Liver (tissue), 8 donors: ENCODE measurements at regions not wholly inside any gene's neighbourhood (a gene's known extent, or its start where the extent isn't known, plus 50 kb on each side); places are given as distances from the start of the nearest gene placed in this dataset.

ENCODE experiments used
- DNase-seq: peaks from one replicate; pipeline ENCODE4 v3.0.0-alpha.2; 2017; ENCODE audit warnings: low spot score
- H3K27ac ChIP-seq, 2 donors: one replicate each; pipeline ENCODE4 v1.7.0; 2013; ENCODE audit warnings: inconsistent platforms in 2 of 2, low read length in 2 of 2, control low read depth in 1 of 2, low read depth in 1 of 2, mild to moderate bottlenecking in 1 of 2
- H3K27me3 ChIP-seq, 4 donors: one replicate each; pipeline versions ENCODE4 v1.6.1 to v1.7.0; 2013; ENCODE audit warnings: low read length in 3 of 4, inconsistent platforms in 1 of 4, mild to moderate bottlenecking in 1 of 4, moderate library complexity in 1 of 4; ENCODE audit not compliant: control insufficient read depth in 4 of 4, insufficient read depth in 4 of 4
- H3K36me3 ChIP-seq, 4 donors: one replicate each; pipeline versions ENCODE4 v1.6.1 to v1.7.0; 2013; ENCODE audit warnings: low read length in 3 of 4, mild to moderate bottlenecking in 3 of 4, low read depth in 1 of 4, moderate library complexity in 1 of 4; ENCODE audit not compliant: control insufficient read depth in 4 of 4, insufficient read depth in 3 of 4
- H3K4me1 ChIP-seq, 4 donors: one replicate each; pipeline versions ENCODE4 v1.6.1 to v1.7.0; 2013; ENCODE audit warnings: low read length in 3 of 4, mild to moderate bottlenecking in 3 of 4, moderate library complexity in 1 of 4; ENCODE audit not compliant: control insufficient read depth in 4 of 4, insufficient read depth in 4 of 4
- H3K4me3 ChIP-seq, 3 donors: one replicate each; pipeline versions ENCODE4 v1.6.1 to v1.7.0; 2013; ENCODE audit warnings: low read length in 3 of 3, control low read depth in 1 of 3, low read depth in 1 of 3, mild to moderate bottlenecking in 1 of 3
- H3K9ac ChIP-seq, 2 donors: one replicate each; pipeline ENCODE4 v1.7.0; 2013; ENCODE audit warnings: low read length in 2 of 2, mild to moderate bottlenecking in 2 of 2, moderate library complexity in 2 of 2, control low read depth in 1 of 2, low read depth in 1 of 2
- H3K9me3 ChIP-seq, 4 donors: one replicate each; pipeline versions ENCODE4 v1.6.1 to v1.7.0; 2013; ENCODE audit warnings: low read length in 3 of 4; ENCODE audit not compliant: control insufficient read depth in 4 of 4
- FOXA2 ChIP-seq: IDR thresholded peaks from 2 replicates; pipeline ENCODE4 v1.6.1; 2016; ENCODE audit warnings: antibody characterized with exemption
- GABPA ChIP-seq, 2 donors: IDR thresholded peaks in 1 of 2; conservative IDR thresholded peaks in 1 of 2; 2 replicates each; pipeline ENCODE4 v1.6.1; 2016; ENCODE audit warnings: antibody characterized with exemption in 2 of 2, mild to moderate bottlenecking in 1 of 2, moderate library complexity in 1 of 2
- HNF4A ChIP-seq, 2 donors: conservative IDR thresholded peaks; 2 replicates each; pipeline ENCODE4 v1.6.1; 2016; ENCODE audit warnings: antibody characterized with exemption in 2 of 2, mild to moderate bottlenecking in 2 of 2
- HNF4G ChIP-seq: IDR thresholded peaks from 2 replicates; pipeline ENCODE4 v1.6.1; 2016; ENCODE audit warnings: antibody characterized with exemption
- JUND ChIP-seq, 2 donors: IDR thresholded peaks; 2 replicates each; pipeline ENCODE4 v1.6.1; 2016; ENCODE audit warnings: antibody characterized with exemption in 2 of 2
- MAX ChIP-seq: IDR thresholded peaks from 2 replicates; pipeline ENCODE4 v1.6.1; 2016; ENCODE audit warnings: antibody characterized with exemption
- RAD21 ChIP-seq, 2 donors: IDR thresholded peaks; 2 replicates each; pipeline ENCODE4 v1.6.1; 2016; ENCODE audit warnings: antibody characterized with exemption in 2 of 2, mild to moderate bottlenecking in 2 of 2
- RXRA ChIP-seq, 2 donors: IDR thresholded peaks; 2 replicates each; pipeline ENCODE4 v1.6.1; 2017 to 2018; ENCODE audit warnings: antibody characterized with exemption in 2 of 2, mild to moderate bottlenecking in 1 of 2
- SP1 ChIP-seq: IDR thresholded peaks from 2 replicates; pipeline ENCODE4 v1.6.1; 2018; ENCODE audit warnings: antibody characterized with exemption, mild to moderate bottlenecking
- TAF1 ChIP-seq: conservative IDR thresholded peaks from 2 replicates; pipeline ENCODE4 v1.6.1; 2016; ENCODE audit warnings: antibody characterized with exemption, mild to moderate bottlenecking
- YY1 ChIP-seq: IDR thresholded peaks from 2 replicates; pipeline ENCODE4 v1.6.1; 2016; ENCODE audit warnings: antibody characterized with exemption, mild to moderate bottlenecking
- WGBS: extraction: QIAGEN DNeasy Blood & Tissue Kit; methylation state at CpG from one replicate; pipeline ENCODE4 v1.1.7; 2013; 5-methylcytosine and 5-hydroxymethylcytosine counted together
- TF ChIP-seq, protein P1 (sequence below): IDR thresholded peaks from 2 replicates; pipeline ENCODE4 v1.6.1; 2016; ENCODE audit warnings: antibody characterized with exemption
- TF ChIP-seq, protein P2 (sequence below): fragments of 150-350 bp; IDR thresholded peaks from 2 replicates; pipeline ENCODE4 v1.5.1; 2017; ENCODE audit warnings: improper control_type of control experiment, low read depth, low read length; ENCODE audit not compliant: missing input control
- TF ChIP-seq, protein P3 (sequence below): IDR thresholded peaks from 2 replicates; pipeline ENCODE4 v1.6.1; 2016; ENCODE audit warnings: antibody characterized with exemption, mild to moderate bottlenecking
- TF ChIP-seq, protein P4 (sequence below): IDR thresholded peaks from 2 replicates; pipeline ENCODE4 v1.6.1; 2016; ENCODE audit warnings: antibody characterized with exemption
- donor health status: healthy.
- donor health status: healthy.
- donor health status: healthy.
- donor health status: healthy.
- donor health status: healthy.

- TF ChIP-seq, protein P1, sequence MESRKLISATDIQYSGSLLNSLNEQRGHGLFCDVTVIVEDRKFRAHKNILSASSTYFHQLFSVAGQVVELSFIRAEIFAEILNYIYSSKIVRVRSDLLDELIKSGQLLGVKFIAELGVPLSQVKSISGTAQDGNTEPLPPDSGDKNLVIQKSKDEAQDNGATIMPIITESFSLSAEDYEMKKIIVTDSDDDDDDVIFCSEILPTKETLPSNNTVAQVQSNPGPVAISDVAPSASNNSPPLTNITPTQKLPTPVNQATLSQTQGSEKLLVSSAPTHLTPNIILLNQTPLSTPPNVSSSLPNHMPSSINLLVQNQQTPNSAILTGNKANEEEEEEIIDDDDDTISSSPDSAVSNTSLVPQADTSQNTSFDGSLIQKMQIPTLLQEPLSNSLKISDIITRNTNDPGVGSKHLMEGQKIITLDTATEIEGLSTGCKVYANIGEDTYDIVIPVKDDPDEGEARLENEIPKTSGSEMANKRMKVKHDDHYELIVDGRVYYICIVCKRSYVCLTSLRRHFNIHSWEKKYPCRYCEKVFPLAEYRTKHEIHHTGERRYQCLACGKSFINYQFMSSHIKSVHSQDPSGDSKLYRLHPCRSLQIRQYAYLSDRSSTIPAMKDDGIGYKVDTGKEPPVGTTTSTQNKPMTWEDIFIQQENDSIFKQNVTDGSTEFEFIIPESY = no peak
- TF ChIP-seq RXRA (IDR thresholded peaks at IDR 0.05) (no peak), HNF4G (no peak), SP1 (no peak)
Observed at GRCh38 chr18:72161691-72162090, 382.5 kb downstream of the CBLN2 start (continued).

GRCh38 chr18:72160510-72161445 is 383.4 kb downstream of the CBLN2 start:
- H3K27ac ChIP-seq = peak overlapping the region; percentile 58 to 72
- WGBS = 26% methylated on average over 5 of the region's 5 CpGs

More at GRCh38 chr18:72160510-72161445, 383.4 kb downstream of the CBLN2 start:
- Histone ChIP-seq H3K4me3 (peak overlapping the region; percentile 31 to 43 (median 41)), H3K27me3 (no peaks in the 10 kb centered on the region), H3K36me3 (no peaks in the 10 kb centered on the region), H3K9me3 (no peaks in the 10 kb centered on the region), H3K9ac (peak overlapping the region; percentile 30 to 70), H3K4me1 (peaks cover 0 to 10% (median 1%) of the 10 kb centered on the region in 4 donors)
- no peak for DNase-seq
- no peak for TF ChIP-seq SP1
- no peak for TF ChIP-seq RAD21 (IDR thresholded peaks at IDR 0.05)
- peak in 1 of 2 donors; percentile 24 for TF ChIP-seq JUND (IDR thresholded peaks at IDR 0.05)
- TF ChIP-seq GABPA (IDR thresholded peaks at IDR 0.05 in 1 of 2, conservative IDR thresholded peaks at IDR 0.05 in 1 of 2) = no peak
- TF ChIP-seq MAX = peak; percentile 45
- TF ChIP-seq YY1 = no peak
- peak in 1 of 2 donors; percentile 62 for TF ChIP-seq HNF4A (conservative IDR thresholded peaks at IDR 0.05)
- TF ChIP-seq, protein P2, sequence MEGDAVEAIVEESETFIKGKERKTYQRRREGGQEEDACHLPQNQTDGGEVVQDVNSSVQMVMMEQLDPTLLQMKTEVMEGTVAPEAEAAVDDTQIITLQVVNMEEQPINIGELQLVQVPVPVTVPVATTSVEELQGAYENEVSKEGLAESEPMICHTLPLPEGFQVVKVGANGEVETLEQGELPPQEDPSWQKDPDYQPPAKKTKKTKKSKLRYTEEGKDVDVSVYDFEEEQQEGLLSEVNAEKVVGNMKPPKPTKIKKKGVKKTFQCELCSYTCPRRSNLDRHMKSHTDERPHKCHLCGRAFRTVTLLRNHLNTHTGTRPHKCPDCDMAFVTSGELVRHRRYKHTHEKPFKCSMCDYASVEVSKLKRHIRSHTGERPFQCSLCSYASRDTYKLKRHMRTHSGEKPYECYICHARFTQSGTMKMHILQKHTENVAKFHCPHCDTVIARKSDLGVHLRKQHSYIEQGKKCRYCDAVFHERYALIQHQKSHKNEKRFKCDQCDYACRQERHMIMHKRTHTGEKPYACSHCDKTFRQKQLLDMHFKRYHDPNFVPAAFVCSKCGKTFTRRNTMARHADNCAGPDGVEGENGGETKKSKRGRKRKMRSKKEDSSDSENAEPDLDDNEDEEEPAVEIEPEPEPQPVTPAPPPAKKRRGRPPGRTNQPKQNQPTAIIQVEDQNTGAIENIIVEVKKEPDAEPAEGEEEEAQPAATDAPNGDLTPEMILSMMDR = no peak
- TF ChIP-seq, protein P3, sequence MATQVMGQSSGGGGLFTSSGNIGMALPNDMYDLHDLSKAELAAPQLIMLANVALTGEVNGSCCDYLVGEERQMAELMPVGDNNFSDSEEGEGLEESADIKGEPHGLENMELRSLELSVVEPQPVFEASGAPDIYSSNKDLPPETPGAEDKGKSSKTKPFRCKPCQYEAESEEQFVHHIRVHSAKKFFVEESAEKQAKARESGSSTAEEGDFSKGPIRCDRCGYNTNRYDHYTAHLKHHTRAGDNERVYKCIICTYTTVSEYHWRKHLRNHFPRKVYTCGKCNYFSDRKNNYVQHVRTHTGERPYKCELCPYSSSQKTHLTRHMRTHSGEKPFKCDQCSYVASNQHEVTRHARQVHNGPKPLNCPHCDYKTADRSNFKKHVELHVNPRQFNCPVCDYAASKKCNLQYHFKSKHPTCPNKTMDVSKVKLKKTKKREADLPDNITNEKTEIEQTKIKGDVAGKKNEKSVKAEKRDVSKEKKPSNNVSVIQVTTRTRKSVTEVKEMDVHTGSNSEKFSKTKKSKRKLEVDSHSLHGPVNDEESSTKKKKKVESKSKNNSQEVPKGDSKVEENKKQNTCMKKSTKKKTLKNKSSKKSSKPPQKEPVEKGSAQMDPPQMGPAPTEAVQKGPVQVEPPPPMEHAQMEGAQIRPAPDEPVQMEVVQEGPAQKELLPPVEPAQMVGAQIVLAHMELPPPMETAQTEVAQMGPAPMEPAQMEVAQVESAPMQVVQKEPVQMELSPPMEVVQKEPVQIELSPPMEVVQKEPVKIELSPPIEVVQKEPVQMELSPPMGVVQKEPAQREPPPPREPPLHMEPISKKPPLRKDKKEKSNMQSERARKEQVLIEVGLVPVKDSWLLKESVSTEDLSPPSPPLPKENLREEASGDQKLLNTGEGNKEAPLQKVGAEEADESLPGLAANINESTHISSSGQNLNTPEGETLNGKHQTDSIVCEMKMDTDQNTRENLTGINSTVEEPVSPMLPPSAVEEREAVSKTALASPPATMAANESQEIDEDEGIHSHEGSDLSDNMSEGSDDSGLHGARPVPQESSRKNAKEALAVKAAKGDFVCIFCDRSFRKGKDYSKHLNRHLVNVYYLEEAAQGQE = peak; percentile 19
- TF ChIP-seq TAF1 = no peak
- TF ChIP-seq, protein P4, sequence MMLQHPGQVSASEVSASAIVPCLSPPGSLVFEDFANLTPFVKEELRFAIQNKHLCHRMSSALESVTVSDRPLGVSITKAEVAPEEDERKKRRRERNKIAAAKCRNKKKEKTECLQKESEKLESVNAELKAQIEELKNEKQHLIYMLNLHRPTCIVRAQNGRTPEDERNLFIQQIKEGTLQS = no peak
- peak; percentile 75 for TF ChIP-seq FOXA2
- TF ChIP-seq, protein P1 = no peak
- TF ChIP-seq RXRA (IDR thresholded peaks at IDR 0.05) = peak in 1 of 2 donors; percentile 47
- TF ChIP-seq HNF4G = no peak
